PC-9 (cell line): ENCODE measurements at regions not wholly inside any gene's neighbourhood (a gene's known extent, or its start where the extent isn't known, plus 50 kb on each side); places are given as distances from the start of the nearest gene placed in this dataset.

Experiments used
- BruUV-seq: library from RNA; stranded (reverse); fragments of 400-500 nt; replicated peaks from 2 replicates; lab custom pipeline; 2021; lab: Mats Ljungman, UMichigan
- CTCF ChIA-PET: fragments of 300-600 bp; sonication (Branson Sonifier 250); formaldehyde crosslinking; loops from one replicate; lab custom pipeline; 2022; ENCODE audit warnings: antibody characterized with exemption; lab: Charles Lee
- POLR2A ChIA-PET: fragments of 300-600 bp; sonication (Branson Sonifier 250); formaldehyde crosslinking; loops from one replicate; lab custom pipeline; 2022; ENCODE audit warnings: antibody characterized with exemption; ENCODE audit not compliant: unreplicated experiment; lab: Charles Lee
- DNase-seq, 2 experiments: peaks; one replicate each; pipeline versions ENCODE4 v3.0.0 to v3.0.0-alpha.2; 2015 to 2022; ENCODE audit warnings: mixed read lengths in 1 of 2
- H2AFZ ChIP-seq: fragments of 200-600 bp; sonication (generic); 2 replicates; pipeline ENCODE4 v1.8.1; 2017; ENCODE audit warnings: antibody characterized with exemption
- H3F3A ChIP-seq: fragments of 200-600 bp; sonication (generic); 2 replicates; pipeline ENCODE4 v1.8.1; 2017; ENCODE audit warnings: antibody characterized with exemption, mild to moderate bottlenecking, low read depth; ENCODE audit not compliant: insufficient read depth
- H3K27ac ChIP-seq: fragments of 200-600 bp; sonication (generic); 2 replicates; pipeline ENCODE4 v1.6.1; 2016; ENCODE audit warnings: mixed run types
- H3K27me3 ChIP-seq: fragments of 200-600 bp; sonication (generic); 2 replicates; pipeline ENCODE4 v1.6.1; 2016; ENCODE audit warnings: low read depth, mixed run types; ENCODE audit not compliant: insufficient read depth
- H3K36me3 ChIP-seq: fragments of 200-600 bp; sonication (generic); 2 replicates; pipeline ENCODE4 v1.6.1; 2016; ENCODE audit warnings: low read depth, mixed run types
- H3K4me1 ChIP-seq: fragments of 200-600 bp; sonication (generic); replicated peaks from 2 replicates; pipeline ENCODE4 v1.6.1; 2016; ENCODE audit warnings: mixed run types; ENCODE audit not compliant: insufficient read depth
- H3K4me2 ChIP-seq: fragments of 200-600 bp; sonication (generic); 2 replicates; pipeline ENCODE4 v1.6.1; 2017; ENCODE audit warnings: mixed run types
- H3K4me3 ChIP-seq: fragments of 200-600 bp; sonication (generic); 2 replicates; pipeline ENCODE4 v1.6.1; 2016; ENCODE audit warnings: mixed run types
- H3K79me2 ChIP-seq: fragments of 200-600 bp; sonication (generic); 2 replicates; pipeline ENCODE4 v1.6.1; 2017; ENCODE audit warnings: low read depth, mixed run types
- H3K9me2 ChIP-seq: fragments of 200-600 bp; sonication (generic); 2 replicates; pipeline ENCODE4 v1.8.1; 2017; ENCODE audit warnings: mild to moderate bottlenecking; ENCODE audit not compliant: insufficient read depth
- H3K9me3 ChIP-seq: fragments of 200-600 bp; sonication (generic); 2 replicates; pipeline ENCODE4 v1.8.1; 2016; ENCODE audit warnings: low read depth; ENCODE audit not compliant: insufficient read depth
- H4K20me1 ChIP-seq: fragments of 200-600 bp; sonication (generic); 2 replicates; pipeline ENCODE4 v1.8.1; 2017; ENCODE audit not compliant: insufficient read depth
- EZH2 ChIP-seq: fragments of 200-600 bp; sonication (generic); IDR thresholded peaks from 2 replicates; pipeline ENCODE4 v1.8.0; 2017; ENCODE audit warnings: antibody characterized with exemption, low read depth
- intact Hi-C: fragments of 100-400 bp; cut with micrococcal nuclease; formaldehyde crosslinking; loops from one replicate; pipeline ENCODE4 v1.10.0; 2022; ENCODE audit not compliant: unreplicated experiment
- TF ChIP-seq, protein P1 (sequence below): fragments of 200-600 bp; sonication (generic); conservative IDR thresholded peaks from 2 replicates; pipeline ENCODE4 v1.6.1; 2017; ENCODE audit warnings: mixed run types, antibody characterized with exemption, mild to moderate bottlenecking, moderate library complexity

DNA sequence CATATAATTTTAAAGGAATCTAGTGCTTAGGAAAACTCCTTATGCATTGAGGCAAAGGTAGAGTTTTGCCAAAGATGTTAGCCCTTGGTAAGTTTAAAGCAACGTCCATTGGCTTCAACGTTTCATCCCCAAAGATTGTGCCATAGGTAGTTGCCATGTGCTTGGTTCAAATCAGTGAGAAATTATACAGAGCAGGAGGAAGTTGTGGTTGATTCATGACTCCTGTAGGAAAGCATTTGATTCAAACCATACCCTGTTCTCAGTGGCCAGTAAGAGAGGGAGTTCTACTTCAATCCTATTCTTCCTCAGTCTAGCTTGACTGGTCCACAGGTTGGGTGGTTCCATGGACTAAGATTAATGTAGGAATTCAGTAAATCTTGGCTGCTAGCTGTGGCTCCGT is 535.6 kb downstream of the QKI start:
- DNase-seq = no peak
- Histone ChIP-seq H3K36me3 (no peaks in the 10 kb centered on the region), H3K9me3 (no peaks in the 10 kb centered on the region), H2AFZ (no peak overlapping the region), H3F3A (no peaks in the 10 kb centered on the region), H3K27me3 (peaks cover 56% of the 10 kb centered on the region), H3K4me3 (no peak overlapping the region), H3K9me2 (no peaks in the 10 kb centered on the region), H3K27ac (no peak overlapping the region), H4K20me1 (no peaks in the 10 kb centered on the region), H3K79me2 (no peaks in the 10 kb centered on the region), H3K4me1 (no peaks in the 10 kb centered on the region), H3K4me2 (no peak overlapping the region)
- intact Hi-C loops = no loop called here
- TF ChIP-seq EZH2 = no peak
- TF ChIP-seq, protein P1, sequence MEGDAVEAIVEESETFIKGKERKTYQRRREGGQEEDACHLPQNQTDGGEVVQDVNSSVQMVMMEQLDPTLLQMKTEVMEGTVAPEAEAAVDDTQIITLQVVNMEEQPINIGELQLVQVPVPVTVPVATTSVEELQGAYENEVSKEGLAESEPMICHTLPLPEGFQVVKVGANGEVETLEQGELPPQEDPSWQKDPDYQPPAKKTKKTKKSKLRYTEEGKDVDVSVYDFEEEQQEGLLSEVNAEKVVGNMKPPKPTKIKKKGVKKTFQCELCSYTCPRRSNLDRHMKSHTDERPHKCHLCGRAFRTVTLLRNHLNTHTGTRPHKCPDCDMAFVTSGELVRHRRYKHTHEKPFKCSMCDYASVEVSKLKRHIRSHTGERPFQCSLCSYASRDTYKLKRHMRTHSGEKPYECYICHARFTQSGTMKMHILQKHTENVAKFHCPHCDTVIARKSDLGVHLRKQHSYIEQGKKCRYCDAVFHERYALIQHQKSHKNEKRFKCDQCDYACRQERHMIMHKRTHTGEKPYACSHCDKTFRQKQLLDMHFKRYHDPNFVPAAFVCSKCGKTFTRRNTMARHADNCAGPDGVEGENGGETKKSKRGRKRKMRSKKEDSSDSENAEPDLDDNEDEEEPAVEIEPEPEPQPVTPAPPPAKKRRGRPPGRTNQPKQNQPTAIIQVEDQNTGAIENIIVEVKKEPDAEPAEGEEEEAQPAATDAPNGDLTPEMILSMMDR = no peak
- ChIA-PET POLR2A (no interaction called here), CTCF (no interaction called here)
- no TSS peak for BruUV-seq

DNA sequence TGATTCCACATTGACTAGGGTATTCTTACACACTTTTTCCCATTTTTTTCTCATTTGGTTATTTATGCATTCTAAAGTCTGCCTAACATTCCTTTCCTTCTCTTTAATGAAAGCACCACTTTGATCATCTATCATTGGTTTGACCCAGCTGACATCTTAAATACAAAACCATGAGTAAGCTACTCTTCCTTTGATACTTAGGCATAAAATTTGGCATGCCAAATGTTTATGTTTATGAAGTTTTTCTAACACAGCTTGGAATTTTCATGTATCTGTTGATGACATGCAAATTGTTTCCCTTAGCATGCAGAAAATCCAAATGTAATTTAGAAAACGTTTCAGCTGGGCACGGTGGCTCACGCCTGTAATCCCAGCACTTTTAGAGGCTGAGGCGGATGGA is 534.9 kb downstream of the QKI start:
- peaks cover 63% of the 10 kb centered on the region for H3K27me3 ChIP-seq
- H4K20me1 ChIP-seq = no peaks in the 10 kb centered on the region
- H3K4me1 ChIP-seq = no peaks in the 10 kb centered on the region
- no peaks in the 10 kb centered on the region for H3K9me3 ChIP-seq
- no peak for TF ChIP-seq EZH2
- TF ChIP-seq, protein P1 = no peak
- H3K79me2 ChIP-seq = no peaks in the 10 kb centered on the region
- no peak overlapping the region for H3K4me3 ChIP-seq
- BruUV-seq = no TSS peak
- CTCF ChIA-PET = no interaction called here
- DNase-seq = no peak
- intact Hi-C loops = no loop called here
- H3K36me3 ChIP-seq = no peaks in the 10 kb centered on the region
- H3K9me2 ChIP-seq = no peaks in the 10 kb centered on the region
- no peak overlapping the region for H3K27ac ChIP-seq
- no peaks in the 10 kb centered on the region for H3F3A ChIP-seq
- no peak overlapping the region for H3K4me2 ChIP-seq
- H2AFZ ChIP-seq = no peak overlapping the region
- POLR2A ChIA-PET = no interaction called here

DNA sequence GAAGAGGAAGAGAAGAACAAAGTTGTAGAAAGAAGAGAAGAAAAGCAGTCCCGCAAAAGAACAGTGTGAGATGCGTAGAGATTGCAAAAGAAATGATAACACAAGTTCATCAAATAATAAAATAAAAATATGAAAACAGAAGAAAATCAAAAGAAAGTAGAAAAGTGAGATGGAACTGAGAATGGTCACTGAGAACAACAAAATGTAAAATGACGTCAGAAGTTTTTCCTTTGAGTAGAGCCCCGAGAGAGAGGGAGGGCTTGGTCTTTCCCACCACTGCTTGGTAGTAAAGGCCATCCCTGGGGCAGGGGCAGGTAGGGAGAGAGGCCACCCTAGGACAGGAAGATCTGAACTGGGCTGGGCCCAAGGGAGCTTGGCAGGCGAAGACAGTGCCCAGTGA is 533.7 kb downstream of the QKI start:
- intact Hi-C loops = no loop called here
- no peak overlapping the region for H3K27ac ChIP-seq
- H3K36me3 ChIP-seq = no peaks in the 10 kb centered on the region
- no TSS peak for BruUV-seq
- no peak overlapping the region for H3K4me2 ChIP-seq
- H3K4me3 ChIP-seq = no peak overlapping the region
- POLR2A ChIA-PET = no interaction called here
- H3K79me2 ChIP-seq = no peaks in the 10 kb centered on the region
- H3K9me3 ChIP-seq = no peaks in the 10 kb centered on the region
- no peaks in the 10 kb centered on the region for H3K4me1 ChIP-seq
- no peaks in the 10 kb centered on the region for H3K9me2 ChIP-seq
- no peak for DNase-seq
- H3K27me3 ChIP-seq = peaks cover 62% of the 10 kb centered on the region
- CTCF ChIA-PET = no interaction called here
- no peaks in the 10 kb centered on the region for H4K20me1 ChIP-seq
- H2AFZ ChIP-seq = no peak overlapping the region
- H3F3A ChIP-seq = no peaks in the 10 kb centered on the region
- TF ChIP-seq EZH2 = no peak
- TF ChIP-seq, protein P1 = no peak
